Spinal cord (tissue), 9 donors: ENCODE measurements at regions not wholly inside any gene's neighbourhood (a gene's known extent, or its start where the extent isn't known, plus 50 kb on each side); places are given as distances from the start of the nearest gene placed in this dataset.

Source experiments
- DNase-seq, 6 donors: peaks; one replicate each; pipeline versions ENCODE4 v3.0.0 to v3.0.0-alpha.2; 2013 to 2015; ENCODE audit warnings: low spot score in 6 of 6, low read depth in 4 of 6
- H3K27ac ChIP-seq: one replicate; pipeline ENCODE4 v1.5.1; 2013; ENCODE audit warnings: low read depth, low read length, control low read depth
- H3K27me3 ChIP-seq: one replicate; pipeline ENCODE4 v1.6.1; 2013; ENCODE audit warnings: low read length; ENCODE audit not compliant: control insufficient read depth, insufficient read depth
- H3K36me3 ChIP-seq: one replicate; pipeline ENCODE4 v1.6.1; 2013; ENCODE audit warnings: low read length; ENCODE audit not compliant: control insufficient read depth, insufficient read depth
- H3K4me1 ChIP-seq: one replicate; pipeline ENCODE4 v1.6.1; 2013; ENCODE audit warnings: low read length; ENCODE audit not compliant: control insufficient read depth, insufficient read depth
- H3K4me3 ChIP-seq: one replicate; pipeline ENCODE4 v1.5.1; 2013; ENCODE audit warnings: low read depth, low read length, control low read depth
- H3K9me3 ChIP-seq: one replicate; pipeline ENCODE4 v1.6.1; 2013; ENCODE audit warnings: low read length; ENCODE audit not compliant: control insufficient read depth, insufficient read depth
- WGBS: methylation state at CpG from one replicate; pipeline ENCODE4 v1.1.5; 2013; ENCODE audit warnings: missing lambda C conversion rate; ENCODE audit not compliant: insufficient coverage; 5-methylcytosine and 5-hydroxymethylcytosine counted together
- donor health status: healthy.

DNA sequence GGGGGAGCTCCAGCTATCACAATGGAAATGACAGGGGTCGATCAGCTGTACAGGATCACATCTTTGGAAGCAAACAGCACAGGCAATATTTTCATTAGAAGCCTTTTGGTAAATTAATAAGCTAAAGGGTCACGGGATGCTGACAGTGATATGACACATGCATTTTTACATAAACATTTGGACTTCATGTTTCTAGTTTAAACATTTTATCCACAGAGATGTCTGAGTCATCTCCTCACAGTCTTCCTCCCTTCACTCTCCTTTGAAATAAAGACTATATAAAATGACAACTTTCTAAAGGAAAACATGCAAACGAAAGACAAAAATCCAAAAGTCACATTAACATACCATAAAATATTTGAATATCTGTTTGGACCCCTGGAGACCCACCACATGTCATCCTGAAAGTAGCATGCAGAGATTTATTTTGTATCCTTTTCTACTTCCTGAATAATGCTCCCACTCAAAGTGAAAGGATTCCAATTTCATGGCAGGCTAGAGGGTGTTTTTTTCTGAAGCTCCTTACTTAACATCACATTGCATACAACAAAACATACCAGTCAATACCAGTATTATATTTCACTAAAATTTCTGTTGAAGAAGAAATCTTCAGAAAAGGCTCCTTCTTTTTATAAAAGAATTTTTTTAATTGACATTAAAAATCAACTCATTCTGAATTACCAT is 200.1 kb upstream of the PPARGC1A start:
- no peaks in the 10 kb centered on the region for H3K27me3 ChIP-seq
- H3K4me3 ChIP-seq: no peak overlapping the region
- H3K9me3 ChIP-seq: no peaks in the 10 kb centered on the region
- H3K27ac ChIP-seq: no peak overlapping the region
- no peaks in the 10 kb centered on the region for H3K4me1 ChIP-seq
- no CpG with 5 or more reads among the region's 3 CpGs for WGBS
- no peaks in the 10 kb centered on the region for H3K36me3 ChIP-seq
- no peak for DNase-seq

DNA sequence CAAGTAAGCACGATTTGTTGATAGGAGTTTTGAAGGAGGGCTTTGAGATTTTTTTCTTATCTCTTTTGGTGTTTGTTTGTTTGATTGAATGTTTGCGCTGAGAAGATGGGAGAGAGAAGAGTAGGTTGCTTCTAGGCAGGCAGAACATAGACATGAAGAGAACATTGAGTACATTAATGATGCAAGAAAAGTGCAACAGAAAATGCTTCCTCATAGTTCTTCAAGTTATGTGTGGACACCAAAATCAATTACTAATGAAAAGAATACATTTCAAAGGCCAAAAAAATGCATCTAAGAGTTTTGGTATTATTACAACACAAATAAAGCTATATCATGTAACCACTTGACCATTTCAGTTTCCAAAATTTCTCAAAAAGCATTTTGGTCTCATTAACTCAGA is 191.0 kb upstream of the PPARGC1A start:
- H3K4me3 ChIP-seq: no peak overlapping the region
- no peak overlapping the region for H3K27ac ChIP-seq
- no peaks in the 10 kb centered on the region for H3K4me1 ChIP-seq
- H3K36me3 ChIP-seq: no peaks in the 10 kb centered on the region
- DNase-seq: no peak
- H3K9me3 ChIP-seq: no peaks in the 10 kb centered on the region
- no peaks in the 10 kb centered on the region for H3K27me3 ChIP-seq
- WGBS: no CpG with 5 or more reads among the region's 2 CpGs

DNA sequence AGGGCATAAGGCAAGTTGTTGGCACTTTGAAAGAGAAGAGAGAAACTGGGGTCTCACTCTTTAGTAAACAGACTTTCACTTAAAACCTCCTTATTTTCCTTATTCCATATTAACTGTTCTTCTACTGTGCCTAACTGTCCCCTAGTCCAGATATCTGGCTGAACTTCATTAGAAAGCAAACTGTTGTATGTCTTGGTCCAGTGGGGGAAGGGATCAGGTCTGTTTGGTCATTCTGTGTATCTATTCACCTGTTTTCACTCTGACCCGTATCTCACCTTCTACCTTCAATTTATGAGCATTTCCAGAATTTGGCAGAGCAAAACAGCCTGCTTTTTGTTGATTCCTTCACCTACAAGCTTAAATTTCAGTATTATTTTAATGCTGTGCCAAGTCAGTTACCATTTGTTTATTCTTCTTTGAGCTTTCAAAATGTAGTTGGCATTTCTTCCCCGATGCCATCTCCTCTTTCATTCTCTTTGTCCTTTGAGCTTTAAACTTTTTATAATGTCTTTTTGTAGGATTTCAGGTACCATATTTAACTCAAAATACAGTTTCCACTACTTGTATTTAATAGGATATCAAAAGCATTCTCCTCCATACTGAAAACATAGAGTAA is 188.6 kb upstream of the PPARGC1A start:
- H3K27ac ChIP-seq: no peak overlapping the region
- H3K4me1 ChIP-seq: no peaks in the 10 kb centered on the region
- H3K36me3 ChIP-seq: no peaks in the 10 kb centered on the region
- no peak overlapping the region for H3K4me3 ChIP-seq
- no peaks in the 10 kb centered on the region for H3K27me3 ChIP-seq
- H3K9me3 ChIP-seq: no peaks in the 10 kb centered on the region
- WGBS: no CpG with 5 or more reads among the region's 2 CpGs
- no peak for DNase-seq

DNA sequence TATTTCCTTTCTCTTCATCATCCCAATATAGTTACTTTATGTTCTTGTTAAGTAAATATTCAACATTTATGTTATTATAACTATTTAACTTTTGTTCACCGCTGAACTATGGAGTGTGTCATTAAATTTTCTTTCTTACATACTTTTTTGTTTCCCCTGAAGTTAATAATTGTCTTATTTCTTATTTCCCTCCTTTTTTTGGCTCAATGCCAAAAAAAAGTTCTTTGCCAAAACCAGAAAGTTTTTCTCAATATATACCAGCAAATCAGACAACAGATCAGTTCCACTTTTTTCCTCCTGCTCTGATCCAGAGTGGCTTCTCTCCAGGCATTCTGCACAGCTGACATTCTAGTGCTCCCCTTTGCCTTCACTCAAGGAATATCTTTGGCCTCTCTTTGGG is 187.0 kb upstream of the PPARGC1A start:
- H3K27me3 ChIP-seq: no peaks in the 10 kb centered on the region
- H3K27ac ChIP-seq: no peak overlapping the region
- H3K4me3 ChIP-seq: no peak overlapping the region
- no peaks in the 10 kb centered on the region for H3K9me3 ChIP-seq
- H3K4me1 ChIP-seq: no peaks in the 10 kb centered on the region
- no peak for DNase-seq
- WGBS: no CpG with 5 or more reads among the region's 1 CpG
- H3K36me3 ChIP-seq: no peaks in the 10 kb centered on the region

DNA sequence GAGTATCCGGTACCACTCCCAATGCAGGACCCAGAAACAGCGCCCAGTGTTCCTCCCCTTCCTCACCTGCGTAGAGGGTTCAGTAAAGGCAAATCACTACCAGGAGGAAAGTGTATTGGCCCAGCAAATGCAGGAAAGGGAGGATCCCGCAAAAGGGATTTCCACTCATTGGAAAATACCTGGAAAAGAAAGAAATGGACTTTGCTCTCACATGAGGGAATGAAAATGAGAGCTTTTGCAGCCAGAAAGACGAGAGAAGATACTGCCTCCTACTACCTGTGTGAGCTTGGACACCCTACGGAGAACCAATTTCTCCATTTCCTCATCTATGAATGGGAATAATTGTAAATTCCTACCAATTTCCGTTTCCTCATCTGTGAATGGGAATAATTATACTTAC is 184.1 kb upstream of the PPARGC1A start:
- no peaks in the 10 kb centered on the region for H3K36me3 ChIP-seq
- no peak for DNase-seq
- WGBS: 100% methylated on average over 1 of the region's 7 CpGs
- H3K27me3 ChIP-seq: no peaks in the 10 kb centered on the region
- H3K4me3 ChIP-seq: no peak overlapping the region
- no peaks in the 10 kb centered on the region for H3K4me1 ChIP-seq
- no peaks in the 10 kb centered on the region for H3K9me3 ChIP-seq
- H3K27ac ChIP-seq: no peak overlapping the region

DNA sequence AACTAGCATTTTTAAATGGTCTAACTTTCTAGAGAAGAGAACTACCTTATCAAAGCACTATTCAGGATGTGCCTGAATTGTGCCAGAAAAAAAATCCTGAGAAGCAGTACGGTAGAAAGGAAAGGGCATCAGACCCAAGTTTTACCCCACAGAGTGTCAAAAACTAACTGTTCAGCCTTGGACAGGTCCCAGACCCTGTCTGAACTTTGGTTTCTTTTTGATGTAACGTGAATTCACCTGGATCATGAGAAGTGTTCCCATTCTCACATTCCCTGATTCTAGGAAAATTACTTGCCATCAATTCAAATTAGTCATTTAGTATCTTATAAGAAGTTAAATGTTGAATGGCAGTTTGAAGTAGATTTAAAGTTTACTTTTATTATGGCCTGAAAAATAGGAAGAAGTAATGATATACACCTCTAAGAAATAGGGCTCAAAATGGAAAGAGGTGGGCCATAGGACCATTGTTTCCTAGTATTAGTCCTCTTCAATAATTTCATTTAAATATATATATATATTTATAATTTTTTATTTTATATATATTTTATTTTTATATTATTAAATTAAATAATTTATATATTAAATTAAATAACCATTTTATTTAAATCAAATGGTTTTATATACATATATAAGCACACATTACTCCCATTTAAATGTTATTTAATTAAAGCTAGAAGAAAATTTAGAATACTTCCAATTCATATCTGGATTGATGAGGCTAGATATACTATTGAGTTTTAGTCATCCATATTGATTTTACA is 181.9 kb upstream of the PPARGC1A start:
- Histone ChIP-seq H3K9me3 (no peaks in the 10 kb centered on the region), H3K4me3 (no peak overlapping the region), H3K4me1 (no peaks in the 10 kb centered on the region), H3K27me3 (no peaks in the 10 kb centered on the region), H3K36me3 (no peaks in the 10 kb centered on the region), H3K27ac (no peak overlapping the region)
- 50% methylated on average over 1 of the region's 2 CpGs for WGBS
- no peak for DNase-seq

DNA sequence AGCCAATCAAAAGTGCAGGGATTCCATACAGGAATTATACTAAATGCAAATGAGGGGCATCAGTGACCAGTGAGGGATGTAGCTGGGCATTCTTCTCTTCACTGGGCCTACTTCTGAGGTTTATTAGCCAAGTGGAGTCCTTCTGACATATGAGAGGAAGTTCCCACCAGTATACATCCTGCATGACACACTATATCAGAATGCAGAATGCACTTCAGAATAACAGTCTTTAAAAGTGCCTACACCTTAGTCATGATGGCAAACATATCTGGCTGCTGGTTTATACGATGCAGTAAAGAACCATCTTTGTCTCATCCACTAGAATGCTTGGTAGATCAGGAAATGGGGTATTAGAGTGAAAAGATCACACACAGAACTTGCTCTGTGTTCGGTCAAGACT is 180.3 kb upstream of the PPARGC1A start:
- no peak overlapping the region for H3K27ac ChIP-seq
- H3K36me3 ChIP-seq: no peaks in the 10 kb centered on the region
- DNase-seq: no peak
- H3K27me3 ChIP-seq: no peaks in the 10 kb centered on the region
- H3K4me3 ChIP-seq: no peak overlapping the region
- no CpG with 5 or more reads among the region's 2 CpGs for WGBS
- no peaks in the 10 kb centered on the region for H3K9me3 ChIP-seq
- no peaks in the 10 kb centered on the region for H3K4me1 ChIP-seq

DNA sequence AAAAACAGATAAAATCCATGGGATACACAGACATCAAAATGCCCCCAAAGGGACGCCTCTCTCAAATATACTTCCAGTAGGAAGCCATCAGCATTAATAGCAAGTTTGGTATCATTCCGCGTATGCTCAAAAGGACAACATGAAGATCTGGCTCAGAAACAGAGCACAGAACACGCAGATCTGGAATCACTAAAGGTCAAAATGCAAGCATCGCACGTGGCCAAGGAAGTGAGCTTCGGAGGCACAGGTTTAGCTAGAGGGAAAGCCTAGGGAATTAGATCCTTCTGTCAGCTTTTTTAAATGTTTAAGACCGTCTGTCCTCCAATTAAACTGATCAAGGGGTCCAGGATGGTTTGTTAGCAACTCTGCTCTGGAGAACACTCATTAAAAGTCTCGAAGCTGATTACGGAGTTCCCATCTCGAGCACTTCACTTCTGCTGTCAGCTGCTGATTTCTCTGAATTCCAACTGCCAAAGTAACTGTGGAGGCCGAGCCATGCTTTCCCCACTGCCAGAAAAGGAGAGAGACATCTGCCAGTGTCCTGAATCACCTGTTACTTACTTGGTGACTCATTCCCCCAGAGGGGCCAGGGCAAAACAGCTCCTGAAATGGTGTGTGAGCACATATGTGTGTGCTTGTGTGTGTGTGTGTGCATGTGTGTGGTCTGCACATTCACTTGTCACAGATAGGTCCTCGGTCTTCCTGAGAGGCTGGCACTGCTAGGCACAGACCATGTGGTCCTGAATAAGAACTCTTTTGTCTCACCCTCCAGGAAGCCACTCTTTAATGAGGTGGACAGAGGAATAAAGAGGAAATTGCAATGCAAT is 177.7 kb upstream of the PPARGC1A start:
- WGBS: 60% methylated on average over 11 of the region's 13 CpGs
- Histone ChIP-seq H3K4me1 (peaks cover 3% of the 10 kb centered on the region), H3K4me3 (no peak overlapping the region), H3K9me3 (no peaks in the 10 kb centered on the region), H3K27ac (no peak overlapping the region), H3K36me3 (no peaks in the 10 kb centered on the region), H3K27me3 (no peaks in the 10 kb centered on the region)
- peak in 1 of 6 donors; percentile 22 for DNase-seq

DNA sequence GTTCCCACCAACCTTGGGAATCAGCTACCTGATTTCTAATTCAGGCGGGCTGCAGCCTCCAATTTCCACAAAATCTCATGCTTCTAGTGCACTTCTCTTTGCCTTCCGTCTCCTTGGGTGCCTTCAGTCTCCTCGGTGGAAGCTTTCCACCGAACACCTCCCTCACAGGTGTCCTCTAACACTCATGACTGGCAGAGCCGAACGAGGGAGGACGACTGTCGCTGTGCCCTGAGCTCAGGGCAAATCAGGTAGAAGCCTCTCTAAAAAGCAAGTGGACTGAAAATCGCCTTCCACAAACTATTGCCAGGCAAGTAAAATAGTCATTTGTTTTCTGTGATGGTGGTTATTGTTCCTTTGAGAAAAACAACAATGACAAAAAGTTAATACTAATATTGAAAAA is 176.1 kb upstream of the PPARGC1A start:
- no peaks in the 10 kb centered on the region for H3K27me3 ChIP-seq
- no peaks in the 10 kb centered on the region for H3K9me3 ChIP-seq
- H3K4me1 ChIP-seq: peaks cover 3% of the 10 kb centered on the region
- WGBS: 97% methylated on average over 4 of the region's 9 CpGs
- H3K27ac ChIP-seq: no peak overlapping the region
- no peaks in the 10 kb centered on the region for H3K36me3 ChIP-seq
- no peak overlapping the region for H3K4me3 ChIP-seq
- DNase-seq: no peak
